GM23338 (cell line): ENCODE measurements at regions not wholly inside any gene's neighbourhood (a gene's known extent, or its start where the extent isn't known, plus 50 kb on each side); places are given as distances from the start of the nearest gene placed in this dataset.

ENCODE experiments used
- ATAC-seq: fragments of 200-7000 bp; cut with Tn5 transposase; 3 replicates; pipeline ENCODE4 v1.9.1; 2020
- DNase-seq: peaks from one replicate; pipeline ENCODE4 v3.0.0-alpha.2; 2015; ENCODE audit warnings: low spot score
- H2AFZ ChIP-seq: fragments of 200-600 bp; sonication (generic); 2 replicates; pipeline ENCODE4 v1.8.0; 2016; ENCODE audit warnings: antibody characterized with exemption, mild to moderate bottlenecking, moderate library complexity
- H3F3A ChIP-seq: fragments of 200-600 bp; sonication (generic); replicated peaks from 2 replicates; pipeline ENCODE4 v1.8.0; 2017; ENCODE audit warnings: antibody characterized with exemption, mixed run types, low read depth
- H3K27ac ChIP-seq: fragments of 200-600 bp; sonication (generic); 2 replicates; pipeline ENCODE4 v1.6.1; 2016; ENCODE audit warnings: low read depth
- H3K27me3 ChIP-seq: fragments of 200-600 bp; sonication (generic); 2 replicates; pipeline ENCODE4 v1.8.0; 2016; ENCODE audit warnings: mild to moderate bottlenecking, mixed run types, moderate library complexity; ENCODE audit not compliant: insufficient read depth
- H3K36me3 ChIP-seq: fragments of 200-600 bp; sonication (generic); 2 replicates; pipeline ENCODE4 v1.8.0; 2016; ENCODE audit warnings: mild to moderate bottlenecking; ENCODE audit not compliant: insufficient read depth
- H3K4me1 ChIP-seq: fragments of 200-600 bp; sonication (generic); 2 replicates; pipeline ENCODE4 v1.8.0; 2016; ENCODE audit warnings: mild to moderate bottlenecking, moderate library complexity; ENCODE audit not compliant: insufficient read depth
- H3K4me2 ChIP-seq: fragments of 200-600 bp; sonication (generic); 2 replicates; pipeline ENCODE4 v1.7.1; 2017; ENCODE audit warnings: mixed run types
- H3K4me3 ChIP-seq: fragments of 200-600 bp; sonication (generic); 2 replicates; pipeline ENCODE4 v1.6.1; 2016; ENCODE audit warnings: mixed run types
- H3K79me2 ChIP-seq: fragments of 200-600 bp; sonication (generic); replicated peaks from 2 replicates; pipeline ENCODE4 v1.8.0; 2017; ENCODE audit warnings: mild to moderate bottlenecking; ENCODE audit not compliant: insufficient read depth
- H3K9me2 ChIP-seq: fragments of 200-600 bp; sonication (generic); 2 replicates; pipeline ENCODE4 v1.8.0; 2017; ENCODE audit not compliant: insufficient read depth
- H4K20me1 ChIP-seq: fragments of 200-600 bp; sonication (generic); replicated peaks from 2 replicates; pipeline ENCODE4 v1.8.0; 2017; ENCODE audit warnings: mild to moderate bottlenecking; ENCODE audit not compliant: insufficient read depth
- H3K27ac Mint-ChIP-seq: 2 replicates; pipeline ENCODE4 v1.8.0; 2020; ENCODE audit warnings: inconsistent platforms, mild to moderate bottlenecking, moderate library complexity, mixed read lengths
- H3K27me3 Mint-ChIP-seq: 3 replicates; pipeline ENCODE4 v1.8.0; 2022; ENCODE audit warnings: low read depth, mild to moderate bottlenecking, moderate library complexity, mixed read lengths, inconsistent platforms; ENCODE audit not compliant: insufficient read depth, poor library complexity
- H3K36me3 Mint-ChIP-seq: 3 replicates; pipeline ENCODE4 v1.8.0; 2021; ENCODE audit warnings: low read depth, mild to moderate bottlenecking, inconsistent platforms, moderate library complexity, mixed read lengths
- H3K4me1 Mint-ChIP-seq: 3 replicates; pipeline ENCODE4 v1.8.0; 2020; ENCODE audit warnings: mild to moderate bottlenecking, inconsistent platforms, mixed read lengths
- H3K4me3 Mint-ChIP-seq: 3 replicates; pipeline ENCODE4 v1.8.0; 2021; ENCODE audit warnings: moderate library complexity, mild to moderate bottlenecking, inconsistent platforms, mixed read lengths
- H3K9me3 Mint-ChIP-seq: 3 replicates; pipeline ENCODE4 v1.8.0; 2020; ENCODE audit warnings: moderate library complexity, mild to moderate bottlenecking, inconsistent platforms, mixed read lengths
- ETS1 ChIP-seq: IDR thresholded peaks from 2 replicates; pipeline ENCODE4 v1.6.1; 2016; ENCODE audit warnings: antibody characterized with exemption
- EZH2 ChIP-seq: fragments of 200-600 bp; sonication (generic); IDR thresholded peaks from one replicate; pipeline ENCODE4 v1.8.0; 2017; ENCODE audit warnings: antibody characterized with exemption, mild to moderate bottlenecking, low read depth; ENCODE audit not compliant: unreplicated experiment
- EZH2phosphoT487 ChIP-seq: fragments of 200-600 bp; sonication (generic); IDR thresholded peaks from one replicate; pipeline ENCODE4 v1.8.1; 2018; ENCODE audit warnings: antibody characterized with exemption; ENCODE audit not compliant: unreplicated experiment
- JUNB ChIP-seq: IDR thresholded peaks from one replicate; pipeline ENCODE4 v1.6.1; 2016; ENCODE audit warnings: antibody characterized with exemption; ENCODE audit not compliant: unreplicated experiment
- NANOG ChIP-seq: IDR thresholded peaks from 2 replicates; pipeline ENCODE4 v1.6.1; 2016; ENCODE audit warnings: antibody characterized with exemption, borderline replicate concordance
- POLR2AphosphoS5 ChIP-seq: IDR thresholded peaks from 2 replicates; pipeline ENCODE4 v1.6.1; 2016; ENCODE audit warnings: antibody characterized with exemption, low read depth
- REST ChIP-seq: IDR thresholded peaks from one replicate; pipeline ENCODE4 v1.6.1; 2018; ENCODE audit warnings: antibody characterized with exemption; ENCODE audit not compliant: unreplicated experiment
- STAT1 ChIP-seq: IDR thresholded peaks from one replicate; pipeline ENCODE4 v1.6.1; 2016; ENCODE audit warnings: antibody characterized with exemption; ENCODE audit not compliant: unreplicated experiment
- ZNF114 ChIP-seq: fragments of 250-450 bp; sonication (Bioruptor Pico); IDR thresholded peaks from 2 replicates; pipeline ENCODE4 v1.5.0; 2020; ENCODE audit warnings: mild to moderate bottlenecking, moderate library complexity
- ZNF331 ChIP-seq: fragments of 250-450 bp; sonication (Bioruptor Pico); IDR thresholded peaks from 2 replicates; pipeline ENCODE4 v1.5.0; 2020; ENCODE audit warnings: low read depth, mild to moderate bottlenecking, moderate library complexity
- TF ChIP-seq, protein P1 (sequence below): fragments of 250-450 bp; sonication (Bioruptor Pico); IDR thresholded peaks from 2 replicates; pipeline ENCODE4 v1.5.0; 2020; ENCODE audit warnings: mild to moderate bottlenecking, moderate library complexity
- TF ChIP-seq, protein P2 (sequence below), 2 experiments: fragments of 200-600 bp in 1 of 2; sonication (generic) in 1 of 2; conservative IDR thresholded peaks; 2 replicates each; pipeline versions ENCODE4 v1.5.1 to v1.6.1; 2016 to 2017; ENCODE audit warnings: antibody characterized with exemption in 2 of 2, low read depth in 2 of 2, mild to moderate bottlenecking in 2 of 2, moderate library complexity in 1 of 2

- H3K36me3 ChIP-seq, result no peaks in the 10 kb centered on the region
- no peak overlapping the region for H2AFZ ChIP-seq
- no peaks in the 10 kb centered on the region for H3K79me2 ChIP-seq
- H3K4me3 ChIP-seq, result no peak overlapping the region
- H3K4me2 ChIP-seq, result no peak overlapping the region
- H3K9me2 ChIP-seq, result no peaks in the 10 kb centered on the region; the same call in 1 of the 2 replicates
- H3K9me3 Mint-ChIP-seq, result no peaks in the 10 kb centered on the region
- H4K20me1 ChIP-seq, result no peaks in the 10 kb centered on the region; the same call in 1 of the 2 replicates
- peak; percentile 23 for DNase-seq
- no peak for TF ChIP-seq EZH2phosphoT487
- no peak for TF ChIP-seq ZNF331 (CRISPR knock-in tag)
- no peak for TF ChIP-seq STAT1
- TF ChIP-seq, protein P1, sequence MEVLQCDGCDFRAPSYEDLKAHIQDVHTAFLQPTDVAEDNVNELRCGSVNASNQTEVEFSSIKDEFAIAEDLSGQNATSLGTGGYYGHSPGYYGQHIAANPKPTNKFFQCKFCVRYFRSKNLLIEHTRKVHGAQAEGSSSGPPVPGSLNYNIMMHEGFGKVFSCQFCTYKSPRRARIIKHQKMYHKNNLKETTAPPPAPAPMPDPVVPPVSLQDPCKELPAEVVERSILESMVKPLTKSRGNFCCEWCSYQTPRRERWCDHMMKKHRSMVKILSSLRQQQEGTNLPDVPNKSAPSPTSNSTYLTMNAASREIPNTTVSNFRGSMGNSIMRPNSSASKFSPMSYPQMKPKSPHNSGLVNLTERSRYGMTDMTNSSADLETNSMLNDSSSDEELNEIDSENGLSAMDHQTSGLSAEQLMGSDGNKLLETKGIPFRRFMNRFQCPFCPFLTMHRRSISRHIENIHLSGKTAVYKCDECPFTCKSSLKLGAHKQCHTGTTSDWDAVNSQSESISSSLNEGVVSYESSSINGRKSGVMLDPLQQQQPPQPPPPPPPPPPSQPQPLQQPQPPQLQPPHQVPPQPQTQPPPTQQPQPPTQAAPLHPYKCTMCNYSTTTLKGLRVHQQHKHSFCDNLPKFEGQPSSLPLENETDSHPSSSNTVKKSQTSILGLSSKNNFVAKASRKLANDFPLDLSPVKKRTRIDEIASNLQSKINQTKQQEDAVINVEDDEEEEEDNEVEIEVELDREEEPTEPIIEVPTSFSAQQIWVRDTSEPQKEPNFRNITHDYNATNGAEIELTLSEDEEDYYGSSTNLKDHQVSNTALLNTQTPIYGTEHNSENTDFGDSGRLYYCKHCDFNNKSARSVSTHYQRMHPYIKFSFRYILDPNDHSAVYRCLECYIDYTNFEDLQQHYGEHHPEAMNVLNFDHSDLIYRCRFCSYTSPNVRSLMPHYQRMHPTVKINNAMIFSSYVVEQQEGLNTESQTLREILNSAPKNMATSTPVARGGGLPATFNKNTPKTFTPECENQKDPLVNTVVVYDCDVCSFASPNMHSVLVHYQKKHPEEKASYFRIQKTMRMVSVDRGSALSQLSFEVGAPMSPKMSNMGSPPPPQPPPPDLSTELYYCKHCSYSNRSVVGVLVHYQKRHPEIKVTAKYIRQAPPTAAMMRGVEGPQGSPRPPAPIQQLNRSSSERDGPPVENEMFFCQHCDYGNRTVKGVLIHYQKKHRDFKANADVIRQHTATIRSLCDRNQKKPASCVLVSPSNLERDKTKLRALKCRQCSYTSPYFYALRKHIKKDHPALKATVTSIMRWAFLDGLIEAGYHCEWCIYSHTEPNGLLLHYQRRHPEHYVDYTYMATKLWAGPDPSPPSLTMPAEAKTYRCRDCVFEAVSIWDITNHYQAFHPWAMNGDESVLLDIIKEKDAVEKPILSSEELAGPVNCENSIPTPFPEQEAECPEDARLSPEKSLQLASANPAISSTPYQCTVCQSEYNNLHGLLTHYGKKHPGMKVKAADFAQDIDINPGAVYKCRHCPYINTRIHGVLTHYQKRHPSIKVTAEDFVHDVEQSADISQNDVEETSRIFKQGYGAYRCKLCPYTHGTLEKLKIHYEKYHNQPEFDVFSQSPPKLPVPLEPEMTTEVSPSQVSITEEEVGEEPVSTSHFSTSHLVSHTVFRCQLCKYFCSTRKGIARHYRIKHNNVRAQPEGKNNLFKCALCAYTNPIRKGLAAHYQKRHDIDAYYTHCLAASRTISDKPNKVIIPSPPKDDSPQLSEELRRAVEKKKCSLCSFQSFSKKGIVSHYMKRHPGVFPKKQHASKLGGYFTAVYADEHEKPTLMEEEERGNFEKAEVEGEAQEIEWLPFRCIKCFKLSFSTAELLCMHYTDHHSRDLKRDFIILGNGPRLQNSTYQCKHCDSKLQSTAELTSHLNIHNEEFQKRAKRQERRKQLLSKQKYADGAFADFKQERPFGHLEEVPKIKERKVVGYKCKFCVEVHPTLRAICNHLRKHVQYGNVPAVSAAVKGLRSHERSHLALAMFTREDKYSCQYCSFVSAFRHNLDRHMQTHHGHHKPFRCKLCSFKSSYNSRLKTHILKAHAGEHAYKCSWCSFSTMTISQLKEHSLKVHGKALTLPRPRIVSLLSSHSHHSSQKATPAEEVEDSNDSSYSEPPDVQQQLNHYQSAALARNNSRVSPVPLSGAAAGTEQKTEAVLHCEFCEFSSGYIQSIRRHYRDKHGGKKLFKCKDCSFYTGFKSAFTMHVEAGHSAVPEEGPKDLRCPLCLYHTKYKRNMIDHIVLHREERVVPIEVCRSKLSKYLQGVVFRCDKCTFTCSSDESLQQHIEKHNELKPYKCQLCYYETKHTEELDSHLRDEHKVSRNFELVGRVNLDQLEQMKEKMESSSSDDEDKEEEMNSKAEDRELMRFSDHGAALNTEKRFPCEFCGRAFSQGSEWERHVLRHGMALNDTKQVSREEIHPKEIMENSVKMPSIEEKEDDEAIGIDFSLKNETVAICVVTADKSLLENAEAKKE, result no peak
- TF ChIP-seq POLR2AphosphoS5, result no peak
- TF ChIP-seq ZNF114, result no peak
- TF ChIP-seq ETS1, result no peak
- TF ChIP-seq EZH2, result no peak
- no peak for TF ChIP-seq NANOG
- no peak for TF ChIP-seq REST
- TF ChIP-seq, protein P2, sequence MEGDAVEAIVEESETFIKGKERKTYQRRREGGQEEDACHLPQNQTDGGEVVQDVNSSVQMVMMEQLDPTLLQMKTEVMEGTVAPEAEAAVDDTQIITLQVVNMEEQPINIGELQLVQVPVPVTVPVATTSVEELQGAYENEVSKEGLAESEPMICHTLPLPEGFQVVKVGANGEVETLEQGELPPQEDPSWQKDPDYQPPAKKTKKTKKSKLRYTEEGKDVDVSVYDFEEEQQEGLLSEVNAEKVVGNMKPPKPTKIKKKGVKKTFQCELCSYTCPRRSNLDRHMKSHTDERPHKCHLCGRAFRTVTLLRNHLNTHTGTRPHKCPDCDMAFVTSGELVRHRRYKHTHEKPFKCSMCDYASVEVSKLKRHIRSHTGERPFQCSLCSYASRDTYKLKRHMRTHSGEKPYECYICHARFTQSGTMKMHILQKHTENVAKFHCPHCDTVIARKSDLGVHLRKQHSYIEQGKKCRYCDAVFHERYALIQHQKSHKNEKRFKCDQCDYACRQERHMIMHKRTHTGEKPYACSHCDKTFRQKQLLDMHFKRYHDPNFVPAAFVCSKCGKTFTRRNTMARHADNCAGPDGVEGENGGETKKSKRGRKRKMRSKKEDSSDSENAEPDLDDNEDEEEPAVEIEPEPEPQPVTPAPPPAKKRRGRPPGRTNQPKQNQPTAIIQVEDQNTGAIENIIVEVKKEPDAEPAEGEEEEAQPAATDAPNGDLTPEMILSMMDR (conservative IDR thresholded peaks at IDR 0.05; ENCODE audit: low read depth in 2 of 2), result no peak
- TF ChIP-seq JUNB, result no peak
- H3K27me3 ChIP-seq, result peaks cover 20% of the 10 kb centered on the region
- H3F3A ChIP-seq, result no peaks in the 10 kb centered on the region
- ATAC-seq, result peak; percentile 70
- no peak overlapping the region for H3K4me3 Mint-ChIP-seq
- no peak overlapping the region for H3K27ac Mint-ChIP-seq
- H3K4me1 ChIP-seq, result no peaks in the 10 kb centered on the region
- no peak overlapping the region for H3K27ac ChIP-seq
- H3K4me1 Mint-ChIP-seq, result peaks cover 7% of the 10 kb centered on the region; the same call in 2 of the 3 replicates
- H3K27me3 Mint-ChIP-seq, result peaks cover 9% of the 10 kb centered on the region
- no peaks in the 10 kb centered on the region for H3K36me3 Mint-ChIP-seq
Measured at GRCh38 chr1:190595438-190595837, 117.8 kb upstream of the BRINP3 start.
